Heart left ventricle (tissue), 13 donors: ENCODE measurements at regions not wholly inside any gene's neighbourhood (a gene's known extent, or its start where the extent isn't known, plus 50 kb on each side); places are given as distances from the start of the nearest gene placed in this dataset.

ENCODE experiments used
- CTCF ChIP-seq, 12 donors: fragments of 200-600 bp; sonication (generic) in 4 of 12; IDR thresholded peaks; one replicate each; pipeline versions ENCODE4 v1.5.0 to v1.8.0; 2018 to 2022; ENCODE audit warnings: antibody characterized with exemption in 12 of 12, mild to moderate bottlenecking in 5 of 12
- POLR2A ChIP-seq, 2 donors: fragments of 450-650 bp; IDR thresholded peaks; one replicate each; pipeline ENCODE4 v1.6.1; 2017; ENCODE audit warnings: antibody characterized with exemption in 2 of 2, mild to moderate bottlenecking in 2 of 2, moderate library complexity in 2 of 2
- donor health status: ischemic (EF 13 %, LVEDD 7.1; RV severe dilation, severe dysfunction).
- donor health status: DM: no; HTN: yes; CAD: no.
- donor health status: DM: no; HTN: no; CAD: no.
- donor health status: ischemic (EF 25% LVEDD 6.9; RV normal size, moderate dysfunction).
- donor health status: ischemic (EF 25% LVEDD 5.7; RV mildly dilated, moderate dysfunction).
- donor health status: ischemic (EF 35%, LVEDD 5.7; RV mildly dilated, moderate dysfunction).
- donor health status: nonischemic (EF 11% LVEDD 7.7; RV severe dilation, severe dysfunction).
- donor health status: DM: yes; HTN: yes; CAD: no.
- donor health status: PGD.
- donor health status: ischemic (EF 29% LVEDD 5.4; RV normal size, mild dysfunction).
- donor health status: nonischemic (EF 23%, LVEDD 6.1; RV moderate dilation, normal function).

DNA sequence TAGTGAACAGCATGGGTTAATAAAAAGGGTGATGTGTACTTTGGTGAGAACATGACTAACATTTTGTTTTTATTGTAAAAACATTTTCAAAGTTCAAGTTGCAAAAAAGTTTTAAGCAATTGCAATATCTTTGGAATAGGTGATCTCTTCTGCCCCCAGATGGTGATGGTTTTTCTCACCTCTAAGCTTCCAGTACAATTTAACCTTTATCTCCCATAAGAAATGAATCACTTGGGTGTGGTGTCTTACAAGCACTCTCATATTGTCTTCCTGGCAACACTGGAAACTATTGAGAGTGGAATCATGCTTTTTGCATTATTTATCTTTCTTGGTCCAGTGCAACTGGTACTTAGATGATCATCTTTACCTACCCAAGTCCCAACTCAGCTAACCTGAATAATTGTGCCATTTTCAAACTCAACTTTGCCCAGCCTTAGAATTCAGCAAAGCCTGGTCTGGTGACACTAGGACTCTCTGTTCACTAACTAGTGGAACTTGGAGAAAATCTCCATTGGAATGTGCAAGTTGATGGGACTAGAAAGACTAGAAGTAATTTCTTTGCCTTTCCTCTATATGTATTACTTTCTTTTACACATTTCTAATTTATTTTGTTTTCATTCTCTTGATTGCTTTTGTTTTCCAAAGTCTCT lies 964.7 kb upstream of the ZEB2 start:
- TF ChIP-seq CTCF (IDR thresholded peaks at IDR 0.05) (peak in 8 of 12 donors; percentile 9 to 35 (median 24)), POLR2A (IDR thresholded peaks at IDR 0.05) (no peak)
